Heart left ventricle (tissue), 13 donors: ENCODE measurements at regions not wholly inside any gene's neighbourhood (a gene's known extent, or its start where the extent isn't known, plus 50 kb on each side); places are given as distances from the start of the nearest gene placed in this dataset.

Experiments
- POLR2A ChIP-seq, 2 donors: fragments of 450-650 bp; IDR thresholded peaks; one replicate each; pipeline ENCODE4 v1.6.1; 2017; ENCODE audit warnings: antibody characterized with exemption in 2 of 2, mild to moderate bottlenecking in 2 of 2, moderate library complexity in 2 of 2
- TF ChIP-seq, protein P1 (sequence below), 12 donors: fragments of 200-600 bp; sonication (generic) in 4 of 12; IDR thresholded peaks; one replicate each; pipeline versions ENCODE4 v1.5.0 to v1.8.0; 2018 to 2022; ENCODE audit warnings: antibody characterized with exemption in 12 of 12, mild to moderate bottlenecking in 5 of 12
- donor health status: ischemic (EF 13 %, LVEDD 7.1; RV severe dilation, severe dysfunction).
- donor health status: DM: no; HTN: yes; CAD: no.
- donor health status: DM: no; HTN: no; CAD: no.
- donor health status: ischemic (EF 25% LVEDD 6.9; RV normal size, moderate dysfunction).
- donor health status: ischemic (EF 25% LVEDD 5.7; RV mildly dilated, moderate dysfunction).
- donor health status: ischemic (EF 35%, LVEDD 5.7; RV mildly dilated, moderate dysfunction).
- donor health status: nonischemic (EF 11% LVEDD 7.7; RV severe dilation, severe dysfunction).
- donor health status: DM: yes; HTN: yes; CAD: no.
- donor health status: PGD.
- donor health status: ischemic (EF 29% LVEDD 5.4; RV normal size, mild dysfunction).
- donor health status: nonischemic (EF 23%, LVEDD 6.1; RV moderate dilation, normal function).

GRCh38 chr2:42932271-42933151 is 140.1 kb upstream of the HAAO start:
- TF ChIP-seq, protein P1, sequence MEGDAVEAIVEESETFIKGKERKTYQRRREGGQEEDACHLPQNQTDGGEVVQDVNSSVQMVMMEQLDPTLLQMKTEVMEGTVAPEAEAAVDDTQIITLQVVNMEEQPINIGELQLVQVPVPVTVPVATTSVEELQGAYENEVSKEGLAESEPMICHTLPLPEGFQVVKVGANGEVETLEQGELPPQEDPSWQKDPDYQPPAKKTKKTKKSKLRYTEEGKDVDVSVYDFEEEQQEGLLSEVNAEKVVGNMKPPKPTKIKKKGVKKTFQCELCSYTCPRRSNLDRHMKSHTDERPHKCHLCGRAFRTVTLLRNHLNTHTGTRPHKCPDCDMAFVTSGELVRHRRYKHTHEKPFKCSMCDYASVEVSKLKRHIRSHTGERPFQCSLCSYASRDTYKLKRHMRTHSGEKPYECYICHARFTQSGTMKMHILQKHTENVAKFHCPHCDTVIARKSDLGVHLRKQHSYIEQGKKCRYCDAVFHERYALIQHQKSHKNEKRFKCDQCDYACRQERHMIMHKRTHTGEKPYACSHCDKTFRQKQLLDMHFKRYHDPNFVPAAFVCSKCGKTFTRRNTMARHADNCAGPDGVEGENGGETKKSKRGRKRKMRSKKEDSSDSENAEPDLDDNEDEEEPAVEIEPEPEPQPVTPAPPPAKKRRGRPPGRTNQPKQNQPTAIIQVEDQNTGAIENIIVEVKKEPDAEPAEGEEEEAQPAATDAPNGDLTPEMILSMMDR (IDR thresholded peaks at IDR 0.05), result no peak
- no peak for TF ChIP-seq POLR2A (IDR thresholded peaks at IDR 0.05)
